Globus pallidus (tissue), 1 donor: ENCODE measurements at regions not wholly inside any gene's neighbourhood (a gene's known extent, or its start where the extent isn't known, plus 50 kb on each side); places are given as distances from the start of the nearest gene placed in this dataset.

Experiments
- DNase-seq: peaks from one replicate; pipeline ENCODE4 v3.0.0-alpha.2; 2015; ENCODE audit warnings: low spot score

- DNase-seq = no peak
These were observed 279.5 kb upstream of the DKK2 start for GRCh38 chr4:107315584-107315983.

- no peak for DNase-seq
These were observed 278.0 kb upstream of the DKK2 start for GRCh38 chr4:107314156-107314555.

- DNase-seq = no peak
These were observed 276.3 kb upstream of the DKK2 start for GRCh38 chr4:107312366-107312765.

- DNase-seq = no peak
These were observed 268.7 kb upstream of the DKK2 start for GRCh38 chr4:107304699-107305286.

- DNase-seq = no peak
These were observed 263.5 kb upstream of the DKK2 start for GRCh38 chr4:107299646-107300045.

- no peak for DNase-seq
These were observed 256.9 kb upstream of the DKK2 start for GRCh38 chr4:107292979-107293378.

- DNase-seq = no peak
These were observed 247.8 kb upstream of the DKK2 start for GRCh38 chr4:107283587-107284559.

- no peak for DNase-seq
These were observed 243.6 kb upstream of the DKK2 start for GRCh38 chr4:107279733-107280132.

- DNase-seq = no peak
These were observed 242.8 kb upstream of the DKK2 start for GRCh38 chr4:107278791-107279483.

GRCh38 chr4:107276052-107276451 lies 239.9 kb upstream of the DKK2 start:
- DNase-seq = no peak

- no peak for DNase-seq
These were observed 239.1 kb upstream of the DKK2 start for GRCh38 chr4:107275225-107275624.

- DNase-seq = no peak
These were observed 234.5 kb upstream of the DKK2 start for GRCh38 chr4:107270614-107271013.

GRCh38 chr4:107269175-107269574 lies 233.1 kb upstream of the DKK2 start:
- no peak for DNase-seq

- DNase-seq = no peak
These were observed 229.7 kb upstream of the DKK2 start for GRCh38 chr4:107265859-107266258.

- no peak for DNase-seq
These were observed 225.2 kb upstream of the DKK2 start for GRCh38 chr4:107261241-107261874.

- DNase-seq = no peak
These were observed 222.2 kb upstream of the DKK2 start for GRCh38 chr4:107258359-107258758.

- DNase-seq = no peak
These were observed 219.5 kb upstream of the DKK2 start for GRCh38 chr4:107255596-107255995.

- no peak for DNase-seq
These were observed 219.0 kb upstream of the DKK2 start for GRCh38 chr4:107255114-107255513.

GRCh38 chr4:107253579-107254068 lies 217.5 kb upstream of the DKK2 start:
- DNase-seq = no peak

- DNase-seq = no peak
These were observed 217.0 kb upstream of the DKK2 start for GRCh38 chr4:107253090-107253489.

GRCh38 chr4:107252571-107252970 lies 216.5 kb upstream of the DKK2 start:
- DNase-seq = no peak

- DNase-seq = no peak
These were observed 212.5 kb upstream of the DKK2 start for GRCh38 chr4:107248571-107248970.
